ENCODE measurements at regions not wholly inside any gene's neighbourhood (a gene's known extent, or its start where the extent isn't known, plus 50 kb on each side); places are given as distances from the start of the nearest gene placed in this dataset.

GRCh38 chr21:35291034-35291433, 241.9 kb upstream of the RUNX1 start:
- in situ Hi-C loops (cut with HindIII; ENCODE audit: low sequenced_read_pairs): no loop called here
- TF ChIP-seq, protein P1, sequence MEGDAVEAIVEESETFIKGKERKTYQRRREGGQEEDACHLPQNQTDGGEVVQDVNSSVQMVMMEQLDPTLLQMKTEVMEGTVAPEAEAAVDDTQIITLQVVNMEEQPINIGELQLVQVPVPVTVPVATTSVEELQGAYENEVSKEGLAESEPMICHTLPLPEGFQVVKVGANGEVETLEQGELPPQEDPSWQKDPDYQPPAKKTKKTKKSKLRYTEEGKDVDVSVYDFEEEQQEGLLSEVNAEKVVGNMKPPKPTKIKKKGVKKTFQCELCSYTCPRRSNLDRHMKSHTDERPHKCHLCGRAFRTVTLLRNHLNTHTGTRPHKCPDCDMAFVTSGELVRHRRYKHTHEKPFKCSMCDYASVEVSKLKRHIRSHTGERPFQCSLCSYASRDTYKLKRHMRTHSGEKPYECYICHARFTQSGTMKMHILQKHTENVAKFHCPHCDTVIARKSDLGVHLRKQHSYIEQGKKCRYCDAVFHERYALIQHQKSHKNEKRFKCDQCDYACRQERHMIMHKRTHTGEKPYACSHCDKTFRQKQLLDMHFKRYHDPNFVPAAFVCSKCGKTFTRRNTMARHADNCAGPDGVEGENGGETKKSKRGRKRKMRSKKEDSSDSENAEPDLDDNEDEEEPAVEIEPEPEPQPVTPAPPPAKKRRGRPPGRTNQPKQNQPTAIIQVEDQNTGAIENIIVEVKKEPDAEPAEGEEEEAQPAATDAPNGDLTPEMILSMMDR (IDR thresholded peaks at IDR 0.05; ENCODE audit: low read depth, low read length, missing control alignments): no peak
- no peak for DNase-seq (ENCODE audit: low read depth)
- no peak overlapping the region for H3K4me3 ChIP-seq (ENCODE audit: low read depth, low read length)

DNA sequence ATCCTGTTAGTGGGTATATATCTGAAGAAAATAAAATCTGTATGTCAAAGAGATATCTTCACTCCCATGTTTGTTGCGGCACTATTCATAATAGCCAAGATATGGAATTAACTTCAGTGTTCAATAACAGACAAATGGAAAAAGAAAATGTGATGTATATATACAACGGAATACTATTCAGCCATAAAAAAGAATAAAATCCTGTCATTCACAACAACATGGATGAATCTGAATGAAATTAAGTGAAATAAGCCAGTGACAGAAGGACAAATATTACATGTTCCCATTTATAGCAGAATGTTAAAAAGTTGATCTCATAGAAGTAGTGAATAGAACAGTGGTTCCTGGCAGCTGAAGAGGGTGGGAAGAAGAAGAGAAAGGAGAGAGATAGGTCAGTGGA, 239.1 kb upstream of the RUNX1 start:
- no peak for DNase-seq (ENCODE audit: low read depth)
- in situ Hi-C loops (cut with HindIII; ENCODE audit: low sequenced_read_pairs): no loop called here

DNA sequence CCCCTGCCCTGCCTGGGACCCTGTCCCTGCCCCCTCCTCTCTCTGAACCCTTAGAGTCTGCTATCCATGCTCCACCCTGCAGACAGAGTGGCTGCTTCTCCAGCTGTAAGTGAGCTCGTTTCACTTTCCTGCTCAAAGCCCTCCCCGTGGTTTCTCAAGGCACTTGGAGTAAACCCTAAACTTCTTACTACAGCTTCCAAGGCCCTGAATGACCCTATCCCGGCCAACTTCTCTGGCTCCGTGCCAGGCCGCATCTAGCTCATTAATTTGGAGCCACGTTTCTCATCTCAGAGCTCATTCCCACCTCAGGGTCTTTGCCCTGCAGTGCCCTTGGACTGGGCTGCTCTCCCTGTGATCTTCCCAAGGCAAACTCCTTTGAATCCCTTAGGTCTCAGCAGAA, 235.1 kb upstream of the RUNX1 start:
- TF ChIP-seq, protein P1 (IDR thresholded peaks at IDR 0.05; ENCODE audit: low read depth, low read length, missing control alignments): no peak
- H3K4me3 ChIP-seq (ENCODE audit: low read depth, low read length): no peak overlapping the region
- in situ Hi-C loops (cut with HindIII; ENCODE audit: low sequenced_read_pairs): no loop called here
- DNase-seq (ENCODE audit: low read depth): no peak

More for the DNA sequence above, 239.1 kb upstream of the RUNX1 start:
- no peak overlapping the region for H3K4me3 ChIP-seq (ENCODE audit: low read depth, low read length)
- TF ChIP-seq, protein P1 (IDR thresholded peaks at IDR 0.05; ENCODE audit: low read depth, low read length, missing control alignments): no peak

DNA sequence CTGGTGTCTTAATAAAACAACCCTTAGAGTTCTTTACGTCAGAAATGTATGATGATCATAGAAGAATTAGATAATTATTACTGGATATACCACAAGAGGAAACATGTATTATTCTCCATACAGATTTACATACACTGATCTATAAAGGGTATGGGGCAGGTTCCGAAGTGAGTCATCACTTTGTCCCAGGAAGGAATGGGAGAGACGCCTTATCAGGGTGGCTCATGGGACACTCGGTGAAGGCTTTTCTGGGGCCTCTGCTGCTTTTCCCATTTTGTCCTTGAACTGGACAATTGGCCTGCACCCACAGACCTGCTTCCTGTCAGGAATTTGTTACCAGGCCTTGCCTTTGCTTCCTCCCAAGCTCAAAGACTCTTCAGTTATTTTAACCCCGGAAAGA, 233.8 kb upstream of the RUNX1 start:
- no peak for DNase-seq (ENCODE audit: low read depth)
- TF ChIP-seq, protein P1 (IDR thresholded peaks at IDR 0.05; ENCODE audit: low read depth, low read length, missing control alignments): no peak
- in situ Hi-C loops (cut with HindIII; ENCODE audit: low sequenced_read_pairs): no loop called here
- H3K4me3 ChIP-seq (ENCODE audit: low read depth, low read length): no peak overlapping the region

DNA sequence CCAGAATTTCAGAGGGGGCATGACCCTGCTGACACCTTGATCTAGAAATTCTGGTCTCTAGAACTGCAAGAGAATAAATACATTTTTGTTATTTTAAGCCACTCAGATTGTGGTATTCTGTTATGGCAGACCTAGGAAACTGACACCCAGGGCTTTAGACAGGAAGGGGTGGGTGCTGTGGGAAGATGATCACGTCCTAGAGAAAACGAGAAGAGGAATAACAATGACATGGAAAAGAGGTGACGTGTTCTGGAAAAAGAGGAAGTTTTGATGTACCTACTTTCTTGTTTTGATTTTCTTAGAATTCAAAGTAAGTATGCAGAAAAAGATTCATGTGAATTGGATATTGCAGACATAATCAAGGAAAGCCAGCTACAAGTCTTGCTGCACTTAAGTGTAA, 232.9 kb upstream of the RUNX1 start:
- TF ChIP-seq, protein P1 (IDR thresholded peaks at IDR 0.05; ENCODE audit: low read depth, low read length, missing control alignments): no peak
- DNase-seq (ENCODE audit: low read depth): no peak
- in situ Hi-C loops (cut with HindIII; ENCODE audit: low sequenced_read_pairs): no loop called here
- no peak overlapping the region for H3K4me3 ChIP-seq (ENCODE audit: low read depth, low read length)

GRCh38 chr21:35280231-35280630, 231.1 kb upstream of the RUNX1 start:
- no peak for DNase-seq (ENCODE audit: low read depth)
- H3K4me3 ChIP-seq (ENCODE audit: low read depth, low read length): no peak overlapping the region
- in situ Hi-C loops (cut with HindIII; ENCODE audit: low sequenced_read_pairs): no loop called here
- TF ChIP-seq, protein P1 (IDR thresholded peaks at IDR 0.05; ENCODE audit: low read depth, low read length, missing control alignments): no peak

DNA sequence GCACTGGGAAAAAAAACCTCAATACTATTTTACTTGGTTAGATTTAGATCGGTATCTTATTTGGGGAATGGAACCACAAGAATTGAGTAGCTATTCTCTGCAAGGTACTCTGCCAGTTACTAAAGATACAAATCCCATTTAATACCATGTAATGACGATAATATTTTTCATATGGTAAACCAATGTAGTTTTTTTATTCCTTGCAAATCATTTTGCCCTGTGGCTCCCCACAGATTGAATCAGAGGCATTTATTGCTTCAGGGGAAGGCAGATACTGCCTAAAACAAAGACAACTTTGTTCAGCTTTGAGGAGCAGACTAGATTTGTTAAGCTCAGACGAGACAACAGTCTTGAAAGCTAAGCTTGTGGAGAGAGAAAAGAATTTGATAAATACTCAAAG, 226.7 kb upstream of the RUNX1 start:
- in situ Hi-C loops (cut with HindIII; ENCODE audit: low sequenced_read_pairs): no loop called here
- DNase-seq (ENCODE audit: low read depth): no peak
- no peak overlapping the region for H3K4me3 ChIP-seq (ENCODE audit: low read depth, low read length)
- TF ChIP-seq, protein P1 (IDR thresholded peaks at IDR 0.05; ENCODE audit: low read depth, low read length, missing control alignments): no peak
